WTC11 (cell line): ENCODE measurements at regions not wholly inside any gene's neighbourhood (a gene's known extent, or its start where the extent isn't known, plus 50 kb on each side); places are given as distances from the start of the nearest gene placed in this dataset.

ENCODE experiments used
- JUN ChIP-seq: sonication (generic); formaldehyde crosslinking; IDR thresholded peaks from 2 replicates; pipeline ENCODE4 v1.8.0; 2023; ENCODE audit warnings: mild to moderate bottlenecking, missing genetic modification reagents
- KAT7 ChIP-seq: sonication (generic); formaldehyde crosslinking; IDR thresholded peaks from 2 replicates; pipeline ENCODE4 v1.8.1; 2023; ENCODE audit warnings: missing genetic modification reagents, mild to moderate bottlenecking, borderline replicate concordance
- NFATC4 ChIP-seq: fragments of 250-450 bp; sonication (Bioruptor Pico); IDR thresholded peaks from 2 replicates; pipeline ENCODE4 v1.9.0; 2021; ENCODE audit warnings: mild to moderate bottlenecking
- NR3C1 ChIP-seq: sonication (generic); formaldehyde crosslinking; conservative IDR thresholded peaks from 2 replicates; pipeline ENCODE4 v1.8.1; 2023; ENCODE audit warnings: low read depth, mild to moderate bottlenecking, missing genetic modification reagents
- SP1 ChIP-seq: sonication (generic); formaldehyde crosslinking; conservative IDR thresholded peaks from 2 replicates; pipeline ENCODE4 v1.8.1; 2022; ENCODE audit warnings: missing genetic modification reagents
- TCF7 ChIP-seq: sonication (generic); formaldehyde crosslinking; IDR thresholded peaks from 2 replicates; pipeline ENCODE4 v1.8.0; 2022; ENCODE audit warnings: mild to moderate bottlenecking, low read depth, missing genetic modification reagents, moderate library complexity
- ZNF121 ChIP-seq: sonication (generic); formaldehyde crosslinking; IDR thresholded peaks from 2 replicates; pipeline ENCODE4 v1.8.0; 2023; ENCODE audit warnings: missing genetic modification reagents
- ZNF219 ChIP-seq: sonication (generic); formaldehyde crosslinking; IDR thresholded peaks from 2 replicates; pipeline ENCODE4 v1.8.0; 2023; ENCODE audit warnings: missing genetic modification reagents, mild to moderate bottlenecking, borderline replicate concordance
- ZNF232 ChIP-seq: sonication (generic); formaldehyde crosslinking; IDR thresholded peaks from 2 replicates; pipeline ENCODE4 v1.8.0; 2022; ENCODE audit warnings: mild to moderate bottlenecking, missing genetic modification reagents
- TF ChIP-seq, protein P1 (sequence below): fragments of 200-600 bp; IDR thresholded peaks from 2 replicates; pipeline ENCODE4 v1.8.0; 2022; ENCODE audit warnings: antibody characterized with exemption
- TF ChIP-seq, protein P2 (sequence below): sonication (generic); formaldehyde crosslinking; IDR thresholded peaks from 2 replicates; pipeline ENCODE4 v1.8.0; 2022; ENCODE audit warnings: mild to moderate bottlenecking, missing genetic modification reagents
- TF ChIP-seq, protein P3 (sequence below): sonication (generic); formaldehyde crosslinking; IDR thresholded peaks from 2 replicates; pipeline ENCODE4 v1.8.0; 2023; ENCODE audit warnings: missing genetic modification reagents

GRCh38 chr10:83458611-83459010 is 680.7 kb upstream of the GHITM start:
- TF ChIP-seq, protein P1, sequence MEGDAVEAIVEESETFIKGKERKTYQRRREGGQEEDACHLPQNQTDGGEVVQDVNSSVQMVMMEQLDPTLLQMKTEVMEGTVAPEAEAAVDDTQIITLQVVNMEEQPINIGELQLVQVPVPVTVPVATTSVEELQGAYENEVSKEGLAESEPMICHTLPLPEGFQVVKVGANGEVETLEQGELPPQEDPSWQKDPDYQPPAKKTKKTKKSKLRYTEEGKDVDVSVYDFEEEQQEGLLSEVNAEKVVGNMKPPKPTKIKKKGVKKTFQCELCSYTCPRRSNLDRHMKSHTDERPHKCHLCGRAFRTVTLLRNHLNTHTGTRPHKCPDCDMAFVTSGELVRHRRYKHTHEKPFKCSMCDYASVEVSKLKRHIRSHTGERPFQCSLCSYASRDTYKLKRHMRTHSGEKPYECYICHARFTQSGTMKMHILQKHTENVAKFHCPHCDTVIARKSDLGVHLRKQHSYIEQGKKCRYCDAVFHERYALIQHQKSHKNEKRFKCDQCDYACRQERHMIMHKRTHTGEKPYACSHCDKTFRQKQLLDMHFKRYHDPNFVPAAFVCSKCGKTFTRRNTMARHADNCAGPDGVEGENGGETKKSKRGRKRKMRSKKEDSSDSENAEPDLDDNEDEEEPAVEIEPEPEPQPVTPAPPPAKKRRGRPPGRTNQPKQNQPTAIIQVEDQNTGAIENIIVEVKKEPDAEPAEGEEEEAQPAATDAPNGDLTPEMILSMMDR: no peak
- TF ChIP-seq KAT7 (CRISPR knock-in tag): no peak
- no peak for TF ChIP-seq JUN (CRISPR knock-in tag)
- no peak for TF ChIP-seq ZNF121 (CRISPR knock-in tag)
- TF ChIP-seq TCF7: no peak
- no peak for TF ChIP-seq NR3C1 (CRISPR knock-in tag)
- no peak for TF ChIP-seq NFATC4 (CRISPR knock-in tag)
- TF ChIP-seq, protein P2, sequence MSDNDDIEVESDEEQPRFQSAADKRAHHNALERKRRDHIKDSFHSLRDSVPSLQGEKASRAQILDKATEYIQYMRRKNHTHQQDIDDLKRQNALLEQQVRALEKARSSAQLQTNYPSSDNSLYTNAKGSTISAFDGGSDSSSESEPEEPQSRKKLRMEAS: no peak
- no peak for TF ChIP-seq ZNF232 (CRISPR knock-in tag)
- TF ChIP-seq SP1 (CRISPR knock-in tag): no peak
- TF ChIP-seq ZNF219 (CRISPR knock-in tag): no peak
- TF ChIP-seq, protein P3, sequence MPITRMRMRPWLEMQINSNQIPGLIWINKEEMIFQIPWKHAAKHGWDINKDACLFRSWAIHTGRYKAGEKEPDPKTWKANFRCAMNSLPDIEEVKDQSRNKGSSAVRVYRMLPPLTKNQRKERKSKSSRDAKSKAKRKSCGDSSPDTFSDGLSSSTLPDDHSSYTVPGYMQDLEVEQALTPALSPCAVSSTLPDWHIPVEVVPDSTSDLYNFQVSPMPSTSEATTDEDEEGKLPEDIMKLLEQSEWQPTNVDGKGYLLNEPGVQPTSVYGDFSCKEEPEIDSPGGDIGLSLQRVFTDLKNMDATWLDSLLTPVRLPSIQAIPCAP (CRISPR knock-in tag): no peak
